KMS-11 (cell line): ENCODE measurements at regions not wholly inside any gene's neighbourhood (a gene's known extent, or its start where the extent isn't known, plus 50 kb on each side); places are given as distances from the start of the nearest gene placed in this dataset.

ENCODE experiments used
- H2AFZ ChIP-seq: fragments of 200-600 bp; sonication (generic); 2 replicates; pipeline ENCODE4 v1.6.1; 2016; ENCODE audit warnings: antibody characterized with exemption, mixed run types, low read depth
- H3K27ac ChIP-seq: fragments of 200-600 bp; sonication (generic); 2 replicates; pipeline ENCODE4 v1.6.1; 2016; ENCODE audit warnings: mild to moderate bottlenecking, mixed run types
- H3K27me3 ChIP-seq: fragments of 200-600 bp; sonication (generic); 2 replicates; pipeline ENCODE4 v1.6.1; 2017; ENCODE audit warnings: mild to moderate bottlenecking, low read depth, mixed run types, moderate library complexity; ENCODE audit not compliant: insufficient read depth
- H3K36me3 ChIP-seq: fragments of 200-600 bp; sonication (generic); 2 replicates; pipeline ENCODE4 v1.6.1; 2017; ENCODE audit warnings: mild to moderate bottlenecking, mixed run types; ENCODE audit not compliant: insufficient read depth
- H3K4me1 ChIP-seq: fragments of 200-600 bp; sonication (generic); 2 replicates; pipeline ENCODE4 v1.6.1; 2016; ENCODE audit warnings: mild to moderate bottlenecking, low read depth, mixed run types; ENCODE audit not compliant: poor library complexity, severe bottlenecking
- H3K4me2 ChIP-seq: fragments of 200-600 bp; sonication (generic); 2 replicates; pipeline ENCODE4 v1.7.0; 2016; ENCODE audit warnings: mild to moderate bottlenecking, mixed run types
- H3K4me3 ChIP-seq: fragments of 200-600 bp; sonication (generic); IDR thresholded peaks from 2 replicates; pipeline ENCODE4 v1.6.1; 2017; ENCODE audit warnings: low read depth, low read length, mixed read lengths; ENCODE audit not compliant: insufficient read depth
- H3K79me2 ChIP-seq: fragments of 200-600 bp; sonication (generic); 2 replicates; pipeline ENCODE4 v1.6.1; 2016; ENCODE audit warnings: low read depth, mixed run types; ENCODE audit not compliant: insufficient read depth
- H3K9ac ChIP-seq: fragments of 200-600 bp; sonication (generic); 2 replicates; pipeline ENCODE4 v1.6.1; 2016; ENCODE audit warnings: mild to moderate bottlenecking, mixed run types
- H4K20me1 ChIP-seq: fragments of 200-600 bp; sonication (generic); 2 replicates; pipeline ENCODE4 v1.6.1; 2016; ENCODE audit warnings: mild to moderate bottlenecking, mixed run types; ENCODE audit not compliant: insufficient read depth
- CTCF ChIP-seq: fragments of 200-600 bp; sonication (generic); conservative IDR thresholded peaks from 2 replicates; pipeline ENCODE4 v1.6.1; 2017; ENCODE audit warnings: low read depth, mild to moderate bottlenecking, antibody characterized with exemption, low read length, moderate library complexity, mixed read lengths

GRCh38 chr3:103137830-103138229, 703.0 kb downstream of the ZPLD1 start:
- Histone ChIP-seq H4K20me1 (no peaks in the 10 kb centered on the region), H2AFZ (no peak overlapping the region), H3K27ac (no peak overlapping the region), H3K9ac (no peak overlapping the region), H3K4me2 (no peak overlapping the region), H3K4me1 (peaks cover 13% of the 10 kb centered on the region), H3K4me3 (no peak overlapping the region), H3K36me3 (no peaks in the 10 kb centered on the region), H3K27me3 (no peaks in the 10 kb centered on the region), H3K79me2 (no peaks in the 10 kb centered on the region)
- no peak for TF ChIP-seq CTCF

- no peak overlapping the region for H2AFZ ChIP-seq
- no peak overlapping the region for H3K4me2 ChIP-seq
- no peak overlapping the region for H3K4me3 ChIP-seq
- H3K9ac ChIP-seq = no peak overlapping the region
- no peak overlapping the region for H3K27ac ChIP-seq
- TF ChIP-seq CTCF = no peak
- H3K36me3 ChIP-seq = no peaks in the 10 kb centered on the region
- no peaks in the 10 kb centered on the region for H3K79me2 ChIP-seq
- H3K27me3 ChIP-seq = no peaks in the 10 kb centered on the region
- H3K4me1 ChIP-seq = no peaks in the 10 kb centered on the region
- H4K20me1 ChIP-seq = no peaks in the 10 kb centered on the region
Measured at GRCh38 chr3:103158183-103158582, 723.4 kb downstream of the ZPLD1 start.

GRCh38 chr3:103166890-103167289, 732.1 kb downstream of the ZPLD1 start:
- no peak overlapping the region for H2AFZ ChIP-seq
- no peak overlapping the region for H3K4me2 ChIP-seq
- no peaks in the 10 kb centered on the region for H3K27me3 ChIP-seq
- TF ChIP-seq CTCF = no peak
- no peaks in the 10 kb centered on the region for H3K4me1 ChIP-seq
- no peaks in the 10 kb centered on the region for H3K36me3 ChIP-seq
- no peak overlapping the region for H3K9ac ChIP-seq
- no peak overlapping the region for H3K4me3 ChIP-seq
- H3K27ac ChIP-seq = no peak overlapping the region
- H4K20me1 ChIP-seq = no peaks in the 10 kb centered on the region; the same call in 1 of the 2 replicates
- no peaks in the 10 kb centered on the region for H3K79me2 ChIP-seq

- H2AFZ ChIP-seq = no peak overlapping the region
Measured at GRCh38 chr3:103167850-103168249, 733.0 kb downstream of the ZPLD1 start.

More at GRCh38 chr3:103167850-103168249, 733.0 kb downstream of the ZPLD1 start:
- H3K4me1 ChIP-seq = no peaks in the 10 kb centered on the region
- no peaks in the 10 kb centered on the region for H3K27me3 ChIP-seq
- no peak overlapping the region for H3K27ac ChIP-seq
- no peak for TF ChIP-seq CTCF
- no peaks in the 10 kb centered on the region for H3K79me2 ChIP-seq
- no peaks in the 10 kb centered on the region; the same call in 1 of the 2 replicates for H4K20me1 ChIP-seq
- no peak overlapping the region for H3K9ac ChIP-seq
- no peak overlapping the region for H3K4me2 ChIP-seq
- no peak overlapping the region for H3K4me3 ChIP-seq
- H3K36me3 ChIP-seq = no peaks in the 10 kb centered on the region
